Bronchial epithelial cell (primary cell): ENCODE measurements at regions not wholly inside any gene's neighbourhood (a gene's known extent, or its start where the extent isn't known, plus 50 kb on each side); places are given as distances from the start of the nearest gene placed in this dataset.
"Not testable (repeated sequence)": the region's sequence is repeated elsewhere in the genome, so short reads cannot be mapped to it uniquely, and the experiment has no call there.

Experiments used
- DNase-seq: peaks from one replicate; pipeline ENCODE4 v3.0.0-alpha.2; 2010; ENCODE audit warnings: low read depth
- FAIRE-seq: peaks from 2 replicates; lab custom pipeline; 2011; peaks lifted over from hg19 to GRCh38; lab: Jason Lieb, UNC
- H3K27me3 ChIP-seq: 2 replicates; pipeline ENCODE4 v1.5.1; 2011; ENCODE audit warnings: low read length; ENCODE audit not compliant: control insufficient read depth, insufficient read depth
- H3K36me3 ChIP-seq: 2 replicates; pipeline ENCODE4 v1.5.1; 2011; ENCODE audit warnings: low read length; ENCODE audit not compliant: control insufficient read depth, insufficient read depth
- H3K4me3 ChIP-seq: 2 replicates; pipeline ENCODE4 v1.5.1; 2011; ENCODE audit warnings: mild to moderate bottlenecking, low read depth, low read length, control low read depth
- TF ChIP-seq, protein P1 (sequence below): IDR thresholded peaks from 2 replicates; pipeline ENCODE4 v1.5.1; 2011; ENCODE audit warnings: mild to moderate bottlenecking, moderate library complexity, low read length, control low read depth, inconsistent platforms; ENCODE audit not compliant: insufficient read depth, severe bottlenecking

DNA sequence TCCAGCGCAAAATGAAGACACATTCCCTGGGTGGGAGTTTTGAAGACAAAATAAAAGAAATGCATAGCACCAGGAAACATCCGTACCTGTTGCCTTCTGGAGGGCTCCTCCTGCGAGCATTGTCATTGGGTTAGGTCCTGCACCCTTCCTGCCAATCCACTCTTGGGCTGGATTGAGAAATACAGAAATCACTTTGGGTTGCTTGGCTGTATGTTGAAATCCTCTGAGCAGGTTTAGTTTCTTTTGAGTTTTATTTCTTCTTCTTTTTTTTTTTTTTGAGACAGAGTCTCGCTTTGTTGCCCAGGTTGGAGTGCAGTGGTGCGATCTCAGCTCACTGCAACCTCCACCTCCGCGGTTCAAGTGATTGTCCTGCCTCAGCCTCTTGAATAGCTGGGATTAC, 67.6 kb downstream of the ARF6 start:
- peak; percentile 54 for DNase-seq
- Histone ChIP-seq H3K4me3 (no peak overlapping the region), H3K36me3 (no peaks in the 10 kb centered on the region), H3K27me3 (no peaks in the 10 kb centered on the region)
- TF ChIP-seq, protein P1, sequence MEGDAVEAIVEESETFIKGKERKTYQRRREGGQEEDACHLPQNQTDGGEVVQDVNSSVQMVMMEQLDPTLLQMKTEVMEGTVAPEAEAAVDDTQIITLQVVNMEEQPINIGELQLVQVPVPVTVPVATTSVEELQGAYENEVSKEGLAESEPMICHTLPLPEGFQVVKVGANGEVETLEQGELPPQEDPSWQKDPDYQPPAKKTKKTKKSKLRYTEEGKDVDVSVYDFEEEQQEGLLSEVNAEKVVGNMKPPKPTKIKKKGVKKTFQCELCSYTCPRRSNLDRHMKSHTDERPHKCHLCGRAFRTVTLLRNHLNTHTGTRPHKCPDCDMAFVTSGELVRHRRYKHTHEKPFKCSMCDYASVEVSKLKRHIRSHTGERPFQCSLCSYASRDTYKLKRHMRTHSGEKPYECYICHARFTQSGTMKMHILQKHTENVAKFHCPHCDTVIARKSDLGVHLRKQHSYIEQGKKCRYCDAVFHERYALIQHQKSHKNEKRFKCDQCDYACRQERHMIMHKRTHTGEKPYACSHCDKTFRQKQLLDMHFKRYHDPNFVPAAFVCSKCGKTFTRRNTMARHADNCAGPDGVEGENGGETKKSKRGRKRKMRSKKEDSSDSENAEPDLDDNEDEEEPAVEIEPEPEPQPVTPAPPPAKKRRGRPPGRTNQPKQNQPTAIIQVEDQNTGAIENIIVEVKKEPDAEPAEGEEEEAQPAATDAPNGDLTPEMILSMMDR = no peak
- no peak for FAIRE-seq

DNA sequence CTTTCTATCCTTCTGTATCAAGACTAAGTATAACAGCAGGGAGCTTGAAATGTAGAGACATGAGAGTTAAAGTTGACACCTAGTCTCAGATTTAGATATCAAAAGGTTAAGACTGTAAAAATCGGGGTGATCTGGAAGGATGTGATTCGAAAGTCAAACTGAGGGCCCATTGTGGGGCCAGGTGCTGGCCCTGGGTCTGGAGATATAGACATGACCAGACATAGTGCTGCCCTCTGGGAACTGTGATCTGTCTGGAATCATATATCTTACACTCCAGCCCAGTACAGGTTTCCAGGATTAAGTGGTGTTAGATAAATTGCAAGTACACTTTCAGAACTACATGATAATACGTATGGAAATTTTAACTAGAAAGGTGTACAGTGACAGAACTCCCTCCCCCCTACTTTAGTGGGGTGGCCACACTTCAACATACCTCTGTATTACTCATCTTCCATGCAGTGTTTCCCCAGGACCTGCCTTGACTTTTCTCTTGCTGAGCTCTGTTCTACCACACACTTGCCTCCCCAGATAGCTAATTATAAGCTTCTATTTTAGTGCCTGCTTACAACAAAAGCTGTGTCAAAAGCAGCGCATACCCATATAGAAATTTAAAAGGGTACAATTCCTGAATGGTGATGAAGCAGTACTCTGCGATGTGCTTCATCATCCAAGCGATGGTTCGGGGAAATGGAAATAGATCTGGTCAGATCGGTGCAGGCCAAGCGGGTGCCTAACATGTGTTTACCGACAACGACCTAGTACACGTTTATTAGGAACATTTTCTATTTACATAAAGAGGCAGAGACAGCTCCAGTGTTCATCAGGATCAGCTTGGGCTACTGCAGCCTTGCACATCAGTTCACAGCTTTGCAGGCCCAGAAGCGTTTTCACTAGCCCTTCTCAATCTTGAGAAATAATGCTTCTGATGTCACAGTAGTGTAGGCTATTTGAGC, 68.7 kb downstream of the ARF6 start:
- Histone ChIP-seq H3K4me3 (no peak overlapping the region), H3K36me3 (no peaks in the 10 kb centered on the region), H3K27me3 (no peaks in the 10 kb centered on the region)
- FAIRE-seq = no peak
- TF ChIP-seq, protein P1 = no peak
- peak; percentile 78 for DNase-seq

DNA sequence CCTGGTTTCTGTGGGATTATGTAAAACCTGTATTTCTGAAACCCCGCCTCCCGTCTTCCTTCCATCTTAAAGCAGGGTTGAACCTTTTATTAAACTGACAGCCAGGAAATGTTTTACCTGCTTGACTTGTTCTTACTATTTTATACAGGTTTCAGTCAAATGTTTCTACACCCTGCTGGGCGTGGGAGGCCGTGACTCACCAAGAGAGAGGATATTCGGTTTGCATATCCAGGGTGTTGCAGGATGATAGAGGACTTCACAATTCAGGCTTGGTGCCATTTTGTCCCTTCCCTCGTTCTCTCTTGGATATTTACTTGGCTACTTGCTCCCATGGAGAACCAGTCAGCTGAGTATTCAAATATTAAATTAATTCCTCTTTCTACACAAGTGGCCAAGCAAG, 69.7 kb downstream of the ARF6 start:
- FAIRE-seq (peak; percentile 79), DNase-seq (peak; percentile 96)
- TF ChIP-seq, protein P1 = no peak
- Histone ChIP-seq H3K4me3 (no peak overlapping the region), H3K36me3 (no peaks in the 10 kb centered on the region), H3K27me3 (no peaks in the 10 kb centered on the region)

DNA sequence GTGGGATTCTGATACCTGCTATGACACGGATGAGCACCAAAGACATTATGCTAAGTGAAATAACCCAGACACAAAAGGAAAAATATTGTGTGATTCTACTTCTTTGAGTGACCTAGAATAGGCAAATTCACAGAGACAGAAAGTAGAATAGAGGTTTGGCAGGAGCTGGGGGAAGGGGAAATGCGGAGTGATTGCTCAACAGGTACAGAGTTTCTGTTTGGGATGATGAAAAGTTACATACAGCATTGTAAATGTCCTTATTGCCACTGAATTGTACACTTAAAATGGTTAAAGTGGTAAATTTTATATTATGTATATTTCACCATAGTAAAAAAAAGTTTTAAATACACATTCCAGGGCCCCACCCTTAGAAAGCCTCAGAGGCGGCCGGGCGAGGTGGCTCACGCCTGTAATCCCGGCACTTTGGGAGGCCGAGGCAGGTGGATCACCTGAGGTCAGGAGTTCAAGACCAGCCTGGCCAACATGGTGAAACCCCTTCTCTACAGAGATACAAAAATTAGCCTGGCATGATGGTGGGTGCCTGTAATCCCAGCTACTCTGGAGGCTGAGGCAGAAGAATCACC, 72.3 kb downstream of the ARF6 start:
- not testable (repeated sequence) for H3K36me3 ChIP-seq, FAIRE-seq, DNase-seq, H3K4me3 ChIP-seq, H3K27me3 ChIP-seq

DNA sequence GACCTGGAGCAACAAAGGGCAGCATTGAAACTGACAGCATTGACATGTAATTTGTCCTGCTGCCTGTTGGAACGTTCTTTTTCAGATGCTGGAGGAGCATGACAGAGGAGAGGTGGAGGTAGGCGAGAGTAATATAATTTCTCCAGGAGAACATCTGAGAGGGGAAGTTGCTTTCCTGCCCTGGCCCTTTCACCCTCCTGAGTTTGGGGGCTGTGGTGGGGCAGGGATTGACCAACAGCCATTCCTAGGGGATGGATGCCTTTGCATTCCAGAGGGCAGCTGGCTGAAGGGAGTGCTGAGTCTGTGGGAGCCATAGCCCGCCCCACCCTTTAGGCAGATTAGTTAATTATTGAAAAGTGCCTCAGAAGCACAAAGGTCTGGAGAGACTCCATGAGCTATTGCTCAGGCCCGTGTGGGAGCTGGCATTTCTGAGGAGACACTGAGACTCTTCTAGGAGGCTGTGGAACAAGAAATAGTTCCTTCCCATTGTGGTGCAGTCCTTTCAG, 73.5 kb downstream of the ARF6 start:
- FAIRE-seq = no peak
- TF ChIP-seq, protein P1 = no peak
- DNase-seq = no peak
- Histone ChIP-seq H3K27me3 (no peaks in the 10 kb centered on the region), H3K4me3 (no peak overlapping the region), H3K36me3 (no peaks in the 10 kb centered on the region)

DNA sequence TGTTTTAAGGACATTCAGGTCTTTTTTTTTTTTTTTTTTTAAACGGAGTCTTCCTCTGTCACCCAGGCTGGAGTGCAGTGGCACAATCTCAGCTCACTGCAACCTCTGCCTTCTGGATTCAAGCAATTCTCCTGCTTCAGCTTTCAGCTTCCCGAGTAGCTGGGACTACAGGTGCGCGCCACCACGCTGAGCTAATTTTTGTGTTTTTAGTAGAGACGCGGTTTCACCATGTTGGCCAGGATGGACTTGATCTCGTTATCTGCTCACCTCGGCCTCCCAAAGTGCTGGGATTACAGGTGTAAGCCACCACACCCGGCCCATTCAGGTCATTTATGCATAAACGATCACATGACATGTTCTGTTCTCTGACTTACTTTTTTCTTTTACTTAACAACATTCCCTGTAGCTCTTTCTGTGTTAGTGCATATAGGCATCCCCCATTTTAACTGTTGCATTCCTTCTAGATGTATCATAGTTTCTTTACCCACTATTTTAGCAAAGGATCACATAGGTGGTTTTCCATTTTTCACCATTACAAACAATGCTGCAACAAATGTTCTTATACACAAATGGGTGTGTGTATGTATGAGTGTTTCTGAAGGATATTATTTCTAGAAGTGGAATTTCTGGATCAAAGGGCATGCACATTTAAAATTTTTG, 74.2 kb downstream of the ARF6 start:
- TF ChIP-seq, protein P1 = no peak
- H3K4me3 ChIP-seq = no peak overlapping the region
- FAIRE-seq (no peak), DNase-seq (peak; percentile 38)
- no peaks in the 10 kb centered on the region for H3K36me3 ChIP-seq
- H3K27me3 ChIP-seq = no peaks in the 10 kb centered on the region
